ENCODE measurements at regions not wholly inside any gene's neighbourhood (a gene's known extent, or its start where the extent isn't known, plus 50 kb on each side); places are given as distances from the start of the nearest gene placed in this dataset.

GRCh38 chr11:22082178-22082577 is 110.7 kb upstream of the ANO5 start:
- Histone ChIP-seq H3K27ac (no peak overlapping the region), H3K4me3 (no peak overlapping the region), H3K27me3 (no peaks in the 10 kb centered on the region), H3K4me1 (peaks cover 0 to 11% (median 0%) of the 10 kb centered on the region in 9 donors), H3K9me3 (peaks cover 0 to 20% (median 0%) of the 10 kb centered on the region in 11 donors), H3K36me3 (no peaks in the 10 kb centered on the region)
- ATAC-seq (no peak), DNase-seq (no peak)
- TF ChIP-seq CTCF (IDR thresholded peaks at IDR 0.05) = no peak
- intact Hi-C loops (cut with DNase I) = no loop called here

DNA sequence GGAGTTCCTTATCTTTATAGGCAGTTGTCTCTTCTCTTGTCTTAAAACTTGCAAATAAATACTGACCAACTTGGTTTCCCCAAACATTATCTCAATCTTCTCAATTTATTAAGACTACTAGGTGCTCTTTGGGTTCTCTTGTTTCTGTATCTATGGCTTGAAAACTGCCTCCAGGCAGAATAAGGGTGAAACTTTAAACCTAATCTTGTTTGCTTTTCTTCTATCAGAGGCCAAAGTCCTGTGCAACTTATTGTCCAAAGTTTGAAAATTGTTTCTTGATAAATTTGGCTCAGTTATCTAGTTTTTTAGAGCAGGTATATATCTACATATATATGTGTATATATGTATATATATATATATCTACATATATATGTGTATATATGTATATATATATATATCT is 110.1 kb upstream of the ANO5 start:
- no peaks in the 10 kb centered on the region for H3K36me3 ChIP-seq
- DNase-seq (no peak), ATAC-seq (no peak)
- H3K4me1 ChIP-seq = peaks cover 0 to 11% (median 0%) of the 10 kb centered on the region in 9 donors
- H3K4me3 ChIP-seq = no peak overlapping the region
- intact Hi-C loops (cut with DNase I) = no loop called here
- H3K27ac ChIP-seq = no peak overlapping the region
- peaks cover 0 to 20% (median 0%) of the 10 kb centered on the region in 11 donors for H3K9me3 ChIP-seq
- TF ChIP-seq CTCF (IDR thresholded peaks at IDR 0.05) = no peak
- no peaks in the 10 kb centered on the region for H3K27me3 ChIP-seq

- Histone ChIP-seq H3K4me3 (no peak overlapping the region), H3K4me1 (peaks cover 0 to 11% (median 0%) of the 10 kb centered on the region in 9 donors), H3K27ac (no peak overlapping the region), H3K27me3 (no peaks in the 10 kb centered on the region), H3K36me3 (no peaks in the 10 kb centered on the region), H3K9me3 (peaks cover 0 to 20% (median 0%) of the 10 kb centered on the region in 11 donors)
- ATAC-seq = peak in 1 of 8 donors; percentile 32
- no peak for DNase-seq
- no peak for TF ChIP-seq CTCF (IDR thresholded peaks at IDR 0.05)
- 19 to 31% methylated on average over 1 of the region's 1 CpG for WGBS, 2 donors
- intact Hi-C loops (cut with DNase I) = no loop called here
These were observed 108.8 kb upstream of the ANO5 start for GRCh38 chr11:22084056-22084455.

DNA sequence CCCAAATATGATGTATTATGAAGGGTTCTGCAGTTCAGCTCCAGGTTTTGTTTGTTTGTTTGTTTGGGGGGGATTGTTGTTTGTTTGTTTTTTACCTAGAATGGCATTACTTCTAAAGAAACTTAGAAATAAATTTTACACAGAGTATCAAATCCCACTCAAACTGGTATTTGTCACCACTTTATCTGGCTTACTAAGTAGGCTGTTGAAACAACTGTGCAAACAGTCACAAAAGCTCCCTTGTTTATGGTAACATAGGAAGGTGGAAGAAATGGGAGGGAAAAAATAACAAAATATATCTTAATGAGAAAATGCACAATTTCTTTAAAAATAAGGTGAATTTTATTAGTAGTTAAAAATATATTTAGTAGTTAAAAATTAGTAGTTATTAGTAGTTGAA is 108.3 kb upstream of the ANO5 start:
- Histone ChIP-seq H3K4me3 (no peak overlapping the region), H3K4me1 (peaks cover 0 to 11% (median 0%) of the 10 kb centered on the region in 9 donors), H3K36me3 (no peaks in the 10 kb centered on the region), H3K27me3 (no peaks in the 10 kb centered on the region), H3K9me3 (peaks cover 0 to 20% (median 0%) of the 10 kb centered on the region in 11 donors), H3K27ac (no peak overlapping the region)
- no peak for TF ChIP-seq CTCF (IDR thresholded peaks at IDR 0.05)
- no peak for ATAC-seq
- DNase-seq = no peak
- intact Hi-C loops (cut with DNase I) = no loop called here

- no peak for DNase-seq
- H3K9me3 ChIP-seq = no peaks in the 10 kb centered on the region
- TF ChIP-seq CTCF (IDR thresholded peaks at IDR 0.05) = no peak
- no peak for ATAC-seq
- no peak overlapping the region for H3K4me3 ChIP-seq
- 83 to 86% methylated on average over 2 of the region's 2 CpGs for WGBS, 2 donors
- H3K27me3 ChIP-seq = no peaks in the 10 kb centered on the region
- no peak overlapping the region for H3K27ac ChIP-seq
- H3K4me1 ChIP-seq = peaks cover 0 to 5% (median 0%) of the 10 kb centered on the region in 9 donors
- no peaks in the 10 kb centered on the region for H3K36me3 ChIP-seq
- intact Hi-C loops (cut with DNase I) = no loop called here
These were observed 103.3 kb upstream of the ANO5 start for GRCh38 chr11:22089609-22090008.
